Lung (tissue), 11 donors: ENCODE measurements at regions not wholly inside any gene's neighbourhood (a gene's known extent, or its start where the extent isn't known, plus 50 kb on each side); places are given as distances from the start of the nearest gene placed in this dataset.
A peak's percentile ranks its signal among the peaks of the same experiment; 100 is the strongest.

Source experiments
- ATAC-seq: fragments of 200-7000 bp; cut with Tn5 transposase; one replicate; pipeline ENCODE4 v1.9.1; 2020; ENCODE audit warnings: moderate number of reproducible peaks; ENCODE audit not compliant: insufficient read depth, low FRiP score
- DNase-seq, 3 donors: peaks; one replicate each; pipeline ENCODE4 v3.0.0-alpha.2; 2013 to 2017
- H3K27ac ChIP-seq, 2 donors: one replicate each; pipeline ENCODE4 v1.5.1; 2013; ENCODE audit warnings: mild to moderate bottlenecking in 2 of 2, moderate library complexity in 2 of 2, control low read depth in 1 of 2, inconsistent platforms in 1 of 2, low read depth in 1 of 2, low read length in 1 of 2
- H3K27me3 ChIP-seq, 3 donors: one replicate each; pipeline ENCODE4 v1.5.1; 2013; ENCODE audit warnings: low read length in 2 of 3; ENCODE audit not compliant: control insufficient read depth in 3 of 3, insufficient read depth in 3 of 3
- H3K36me3 ChIP-seq, 4 donors: one replicate each; pipeline ENCODE4 v1.5.1; 2013; ENCODE audit warnings: low read length in 4 of 4, mild to moderate bottlenecking in 1 of 4, moderate library complexity in 1 of 4; ENCODE audit not compliant: control insufficient read depth in 4 of 4, insufficient read depth in 4 of 4
- H3K4me1 ChIP-seq, 5 donors: one replicate each; pipeline ENCODE4 v1.5.1; 2013; ENCODE audit warnings: low read length in 5 of 5, mild to moderate bottlenecking in 2 of 5, moderate library complexity in 1 of 5; ENCODE audit not compliant: control insufficient read depth in 5 of 5, insufficient read depth in 5 of 5
- H3K4me3 ChIP-seq: one replicate; pipeline ENCODE4 v1.5.1; 2013; ENCODE audit warnings: mild to moderate bottlenecking, control low read depth, moderate library complexity
- H3K9ac ChIP-seq, 2 donors: one replicate each; pipeline ENCODE4 v1.5.1; 2013; ENCODE audit warnings: low read length in 2 of 2, control low read depth in 1 of 2; ENCODE audit not compliant: insufficient read depth in 1 of 2
- H3K9me3 ChIP-seq, 4 donors: one replicate each; pipeline ENCODE4 v1.5.1; 2013; ENCODE audit warnings: low read length in 3 of 4, mild to moderate bottlenecking in 1 of 4, moderate library complexity in 1 of 4; ENCODE audit not compliant: control insufficient read depth in 4 of 4, insufficient read depth in 3 of 4
- WGBS, 2 donors: extraction: QIAGEN DNeasy Blood & Tissue Kit; methylation state at CpG; one replicate each; pipeline ENCODE4 v1.1.7; 2013; 5-methylcytosine and 5-hydroxymethylcytosine counted together
- TF ChIP-seq, protein P1 (sequence below): IDR thresholded peaks from 2 replicates; pipeline ENCODE4 v1.5.1; 2012; ENCODE audit warnings: mild to moderate bottlenecking; ENCODE audit errors: control extremely low read depth, extremely low read depth
- donor health status: control.
- donor health status: control.
- donor health status: Bipolar disorder and iron deficiency.
- donor health status: healthy.
- donor health status: DM: yes; HTN: yes; CAD: no.

DNA sequence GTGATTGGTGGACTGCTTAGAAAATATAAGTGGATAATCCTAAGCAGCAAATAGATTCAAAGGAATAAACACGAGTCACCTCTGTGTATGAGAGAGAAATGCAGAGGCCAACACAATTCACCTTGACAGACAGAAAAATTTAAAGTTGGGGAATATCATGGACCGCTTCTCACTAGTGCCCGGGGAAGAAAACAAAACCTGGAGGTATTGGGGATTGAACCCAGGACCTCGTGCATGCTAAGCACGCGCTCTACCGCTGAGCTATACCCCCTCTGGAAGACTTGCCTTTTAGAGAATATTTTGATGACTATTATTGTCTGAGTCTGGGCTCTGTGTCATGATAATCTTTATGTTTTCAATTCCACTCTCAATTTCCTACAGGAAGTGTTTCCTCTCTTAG is 111.9 kb downstream of the TRIM27 start:
- Histone ChIP-seq H3K9me3 (peaks cover 0 to 22% (median 0%) of the 10 kb centered on the region in 4 donors), H3K36me3 (no peaks in the 10 kb centered on the region), H3K4me1 (peaks cover 0 to 7% (median 0%) of the 10 kb centered on the region in 5 donors), H3K4me3 (no peak overlapping the region), H3K27me3 (peaks cover 21 to 99% (median 99%) of the 10 kb centered on the region in 3 donors), H3K27ac (no peak overlapping the region), H3K9ac (no peak overlapping the region)
- TF ChIP-seq, protein P1, sequence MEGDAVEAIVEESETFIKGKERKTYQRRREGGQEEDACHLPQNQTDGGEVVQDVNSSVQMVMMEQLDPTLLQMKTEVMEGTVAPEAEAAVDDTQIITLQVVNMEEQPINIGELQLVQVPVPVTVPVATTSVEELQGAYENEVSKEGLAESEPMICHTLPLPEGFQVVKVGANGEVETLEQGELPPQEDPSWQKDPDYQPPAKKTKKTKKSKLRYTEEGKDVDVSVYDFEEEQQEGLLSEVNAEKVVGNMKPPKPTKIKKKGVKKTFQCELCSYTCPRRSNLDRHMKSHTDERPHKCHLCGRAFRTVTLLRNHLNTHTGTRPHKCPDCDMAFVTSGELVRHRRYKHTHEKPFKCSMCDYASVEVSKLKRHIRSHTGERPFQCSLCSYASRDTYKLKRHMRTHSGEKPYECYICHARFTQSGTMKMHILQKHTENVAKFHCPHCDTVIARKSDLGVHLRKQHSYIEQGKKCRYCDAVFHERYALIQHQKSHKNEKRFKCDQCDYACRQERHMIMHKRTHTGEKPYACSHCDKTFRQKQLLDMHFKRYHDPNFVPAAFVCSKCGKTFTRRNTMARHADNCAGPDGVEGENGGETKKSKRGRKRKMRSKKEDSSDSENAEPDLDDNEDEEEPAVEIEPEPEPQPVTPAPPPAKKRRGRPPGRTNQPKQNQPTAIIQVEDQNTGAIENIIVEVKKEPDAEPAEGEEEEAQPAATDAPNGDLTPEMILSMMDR: no peak
- WGBS, 2 donors: 3 to 6% methylated on average over 7 of the region's 7 CpGs
- DNase-seq: no peak
- ATAC-seq: no peak

DNA sequence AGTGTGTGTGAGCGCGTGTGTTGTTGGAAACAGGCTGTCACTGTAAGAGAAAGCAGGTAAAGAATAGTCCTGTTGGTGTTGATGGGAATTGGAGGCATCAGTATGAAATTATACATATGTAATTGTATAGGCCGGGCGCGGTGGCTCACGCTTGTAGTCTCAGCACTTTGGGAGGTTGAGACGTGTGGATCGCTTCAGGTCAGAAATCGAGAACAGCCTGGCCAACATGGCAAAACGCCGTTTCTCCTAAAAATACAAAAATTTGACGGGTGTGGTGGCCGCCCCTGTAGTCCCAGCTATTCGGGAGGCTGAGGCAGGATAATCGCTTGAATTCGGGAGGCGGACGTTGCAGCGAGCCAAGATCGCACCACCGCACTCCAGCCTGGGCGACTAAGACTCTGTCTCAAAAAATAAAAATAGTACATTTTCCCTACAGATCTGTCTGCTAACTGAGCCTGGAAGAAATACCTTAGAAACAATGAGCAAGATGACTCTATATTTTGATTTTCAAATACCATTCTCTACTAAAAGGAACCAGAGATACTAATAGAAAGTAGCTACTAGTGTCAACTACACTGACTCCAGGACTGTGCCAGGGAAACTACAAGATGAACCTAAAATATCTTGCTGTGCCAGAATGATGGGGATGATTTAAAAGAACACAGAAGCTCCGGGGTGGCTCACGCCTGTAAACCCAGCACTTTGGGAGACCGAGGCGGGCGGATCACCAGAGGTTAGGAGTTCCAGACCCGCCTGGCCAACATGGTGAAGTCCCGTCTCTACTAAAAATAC is 110.8 kb downstream of the TRIM27 start:
- no peak overlapping the region for H3K4me3 ChIP-seq
- no peaks in the 10 kb centered on the region for H3K36me3 ChIP-seq
- no peak overlapping the region for H3K27ac ChIP-seq
- H3K9ac ChIP-seq: no peak overlapping the region
- TF ChIP-seq, protein P1: no peak
- peaks cover 0 to 26% (median 0%) of the 10 kb centered on the region in 4 donors for H3K9me3 ChIP-seq
- DNase-seq (no peak), ATAC-seq (no peak)
- H3K27me3 ChIP-seq: peaks cover 21 to 98% (median 98%) of the 10 kb centered on the region in 3 donors
- peaks cover 0 to 7% (median 0%) of the 10 kb centered on the region in 5 donors for H3K4me1 ChIP-seq
- WGBS, 2 donors: 11 to 15% methylated on average over 29 of the region's 29 CpGs

DNA sequence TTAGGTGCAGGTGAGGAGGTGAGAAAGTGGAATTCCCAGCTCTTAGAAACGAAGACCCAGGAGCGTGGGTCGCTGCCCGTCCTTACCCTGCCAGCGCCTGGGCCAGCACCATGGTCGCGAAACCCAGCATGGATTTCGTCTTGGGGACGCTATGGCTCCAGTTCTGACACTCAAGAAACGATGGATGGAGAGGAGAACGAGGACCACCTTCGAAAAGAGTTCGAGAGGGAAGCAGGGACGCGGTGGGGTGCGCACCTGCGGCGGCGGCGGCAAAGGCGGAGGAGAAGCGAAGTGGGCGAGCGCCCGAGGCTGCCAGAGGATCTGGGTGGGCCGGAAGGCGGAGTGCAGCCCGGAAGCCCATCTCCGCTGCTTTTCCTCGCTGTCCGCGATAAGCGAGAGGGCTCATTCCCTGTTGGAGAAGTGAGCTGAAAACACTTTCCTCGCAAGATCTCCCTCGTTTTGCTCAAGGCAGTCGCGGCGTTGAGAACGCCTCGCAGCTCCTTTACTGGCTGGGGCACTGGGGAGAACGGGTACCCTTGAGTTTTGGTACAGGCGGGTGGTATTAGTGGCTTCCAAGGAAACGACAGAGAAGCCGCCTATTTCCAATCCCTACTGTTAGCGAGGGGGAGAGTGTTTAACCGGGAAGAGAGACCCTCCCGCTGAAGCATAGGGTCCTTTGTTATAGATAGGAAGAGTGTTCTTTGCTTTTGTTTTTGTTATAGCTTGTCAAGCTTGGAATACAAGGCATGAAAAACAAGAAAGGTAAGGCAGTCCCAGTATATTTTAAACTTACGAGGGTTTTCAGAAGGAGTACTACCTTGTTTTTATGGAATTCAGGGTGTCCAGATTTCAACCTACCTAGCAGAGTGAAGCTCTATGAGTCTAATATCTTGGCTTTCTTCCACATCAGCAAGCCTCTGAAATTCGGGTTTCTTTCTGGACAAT is 109.5 kb downstream of the TRIM27 start:
- peaks cover 0 to 24% (median 0%) of the 10 kb centered on the region in 4 donors for H3K9me3 ChIP-seq
- H3K4me1 ChIP-seq: peaks cover 0 to 7% (median 0%) of the 10 kb centered on the region in 5 donors
- H3K36me3 ChIP-seq: no peaks in the 10 kb centered on the region
- ATAC-seq (no peak), DNase-seq (peak in 1 of 3 donors; percentile 32)
- no peak overlapping the region for H3K9ac ChIP-seq
- H3K27ac ChIP-seq: no peak overlapping the region
- no peak overlapping the region for H3K4me3 ChIP-seq
- peaks cover 21 to 98% (median 95%) of the 10 kb centered on the region in 3 donors for H3K27me3 ChIP-seq
- WGBS, 2 donors: 5% methylated on average over 49 of the region's 49 CpGs
- TF ChIP-seq, protein P1: no peak
